GM12864 (cell line): ENCODE measurements at regions not wholly inside any gene's neighbourhood (a gene's known extent, or its start where the extent isn't known, plus 50 kb on each side); places are given as distances from the start of the nearest gene placed in this dataset.
"Not testable (repeated sequence)": the region's sequence is repeated elsewhere in the genome, so short reads cannot be mapped to it uniquely, and the experiment has no call there.

Experiments used
- DNase-seq: peaks from one replicate; pipeline ENCODE4 v3.0.0-alpha.2; 2011; ENCODE audit warnings: low read depth
- H3K4me3 ChIP-seq: 2 replicates; pipeline ENCODE4 v1.5.1; 2011; ENCODE audit warnings: mild to moderate bottlenecking, low read depth, low read length, control low read depth
- TF ChIP-seq, protein P1 (sequence below): IDR thresholded peaks from 2 replicates; pipeline ENCODE4 v1.5.1; 2011; ENCODE audit warnings: low read depth, mild to moderate bottlenecking, moderate library complexity, low read length, control low read depth, inconsistent platforms; ENCODE audit errors: missing control alignments

DNA sequence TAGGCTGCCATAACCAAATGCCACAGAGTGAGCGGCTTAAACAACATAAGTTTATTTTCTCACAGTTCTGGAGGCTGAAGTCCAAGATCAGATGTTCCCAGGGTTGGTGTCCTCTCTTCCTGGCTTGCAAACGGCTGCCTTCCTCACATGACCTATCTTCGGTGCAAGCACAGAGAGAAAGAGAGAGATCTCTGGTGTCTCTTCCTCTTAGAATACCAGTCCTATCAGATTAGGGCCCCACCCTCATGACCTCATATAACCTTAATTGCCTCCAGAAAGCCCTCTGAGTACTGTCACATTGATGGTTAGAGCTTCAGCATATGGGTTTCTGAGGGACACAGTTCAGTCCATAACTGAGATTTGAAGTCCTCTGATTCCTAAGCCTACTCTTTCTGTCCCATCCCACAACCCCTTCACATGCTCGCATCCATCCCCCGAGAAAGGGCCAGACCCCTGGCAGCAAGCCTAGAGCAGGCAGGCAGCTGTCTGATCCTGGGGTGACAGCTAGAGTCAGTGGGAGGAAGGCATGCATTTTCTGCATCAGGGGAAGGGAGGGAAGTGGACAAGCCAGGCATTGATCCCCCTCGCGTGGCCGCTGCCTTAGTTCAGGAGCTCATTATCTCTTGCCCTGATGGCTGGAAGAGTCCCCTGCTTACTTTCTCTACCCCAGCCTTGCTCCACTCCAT is 114.1 kb downstream of the FAR1 start:
- no peak overlapping the region for H3K4me3 ChIP-seq
- no peak for DNase-seq
- TF ChIP-seq, protein P1, sequence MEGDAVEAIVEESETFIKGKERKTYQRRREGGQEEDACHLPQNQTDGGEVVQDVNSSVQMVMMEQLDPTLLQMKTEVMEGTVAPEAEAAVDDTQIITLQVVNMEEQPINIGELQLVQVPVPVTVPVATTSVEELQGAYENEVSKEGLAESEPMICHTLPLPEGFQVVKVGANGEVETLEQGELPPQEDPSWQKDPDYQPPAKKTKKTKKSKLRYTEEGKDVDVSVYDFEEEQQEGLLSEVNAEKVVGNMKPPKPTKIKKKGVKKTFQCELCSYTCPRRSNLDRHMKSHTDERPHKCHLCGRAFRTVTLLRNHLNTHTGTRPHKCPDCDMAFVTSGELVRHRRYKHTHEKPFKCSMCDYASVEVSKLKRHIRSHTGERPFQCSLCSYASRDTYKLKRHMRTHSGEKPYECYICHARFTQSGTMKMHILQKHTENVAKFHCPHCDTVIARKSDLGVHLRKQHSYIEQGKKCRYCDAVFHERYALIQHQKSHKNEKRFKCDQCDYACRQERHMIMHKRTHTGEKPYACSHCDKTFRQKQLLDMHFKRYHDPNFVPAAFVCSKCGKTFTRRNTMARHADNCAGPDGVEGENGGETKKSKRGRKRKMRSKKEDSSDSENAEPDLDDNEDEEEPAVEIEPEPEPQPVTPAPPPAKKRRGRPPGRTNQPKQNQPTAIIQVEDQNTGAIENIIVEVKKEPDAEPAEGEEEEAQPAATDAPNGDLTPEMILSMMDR: no peak

DNA sequence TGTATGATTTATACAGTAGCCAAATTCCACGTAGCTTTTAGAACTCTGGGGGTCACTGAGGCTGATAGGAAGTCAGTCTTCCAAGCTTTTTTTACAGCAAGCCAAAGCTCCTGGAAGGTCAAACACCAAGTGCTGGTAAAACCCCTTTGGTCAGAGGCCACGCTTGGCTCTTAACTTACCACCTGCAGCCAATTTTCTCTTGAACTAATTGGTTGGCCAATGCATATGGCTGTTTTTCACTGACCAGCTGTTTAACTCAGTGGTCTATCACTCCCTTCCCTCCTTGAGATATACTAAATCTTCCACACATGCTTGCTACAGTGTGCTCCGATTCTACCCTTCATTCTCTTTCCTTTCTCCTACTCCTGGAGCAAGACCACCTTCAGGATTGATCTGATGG is 116.0 kb downstream of the FAR1 start:
- H3K4me3 ChIP-seq: no peak overlapping the region
- TF ChIP-seq, protein P1: no peak
- no peak for DNase-seq

DNA sequence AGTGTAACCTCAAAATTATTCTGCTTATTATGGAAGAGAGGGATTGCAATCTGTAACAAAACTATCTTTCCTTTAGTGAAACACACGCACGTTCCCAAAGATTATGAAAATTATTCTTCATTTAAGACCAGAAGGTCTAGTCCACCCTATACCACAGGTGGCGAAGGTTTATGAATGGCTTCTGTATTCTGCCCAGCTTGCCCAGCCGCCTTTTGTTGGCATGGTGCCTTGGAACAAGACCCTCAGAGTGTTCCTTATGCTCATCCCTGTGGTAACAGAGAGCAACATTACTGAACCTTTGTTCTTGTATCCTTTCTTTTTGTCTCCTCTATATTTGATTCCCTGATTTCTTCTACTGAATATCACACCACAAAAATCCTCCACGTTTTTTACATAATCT is 116.4 kb downstream of the FAR1 start:
- DNase-seq: no peak
- no peak overlapping the region for H3K4me3 ChIP-seq
- TF ChIP-seq, protein P1: no peak

DNA sequence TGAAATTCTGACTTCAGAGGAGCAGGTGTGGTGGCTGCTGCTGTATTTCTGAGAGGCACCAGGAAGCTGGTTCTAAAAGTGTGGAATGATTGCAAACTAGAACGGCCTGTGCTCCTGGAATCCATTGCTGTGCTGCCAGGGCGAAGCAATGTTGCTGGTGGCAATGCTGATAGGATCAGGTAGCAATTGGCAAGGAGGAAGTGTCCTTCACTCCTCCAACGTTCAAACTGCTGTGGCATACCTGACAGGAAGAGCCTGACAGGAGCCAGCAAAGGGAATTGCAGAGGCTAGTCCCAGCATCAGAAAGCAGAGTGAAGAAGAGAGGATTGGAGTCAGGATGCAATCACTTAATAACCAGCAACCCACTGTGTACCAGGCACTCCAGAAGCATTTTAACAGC is 118.2 kb downstream of the FAR1 start:
- no peak overlapping the region for H3K4me3 ChIP-seq
- TF ChIP-seq, protein P1: no peak
- no peak for DNase-seq

DNA sequence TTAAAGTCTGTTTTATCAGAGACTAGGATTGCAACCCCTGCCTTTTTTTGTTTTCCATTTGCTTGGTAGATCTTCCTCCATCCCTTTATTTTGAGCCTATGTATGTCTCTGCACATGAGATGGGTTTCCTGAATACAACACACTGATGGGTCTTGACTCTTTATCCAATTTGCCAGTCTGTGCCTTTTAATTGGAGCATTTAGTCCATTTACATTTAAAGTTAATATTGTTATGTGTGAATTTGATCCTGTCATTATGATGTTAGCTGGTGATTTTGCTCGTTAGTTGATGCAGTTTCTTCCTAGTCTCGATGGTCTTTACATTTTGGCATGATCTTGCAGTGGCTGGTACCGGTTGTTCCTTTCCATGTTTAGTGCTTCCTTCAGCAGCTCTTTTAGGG is 129.1 kb downstream of the FAR1 start:
- DNase-seq, H3K4me3 ChIP-seq: not testable (repeated sequence)

DNA sequence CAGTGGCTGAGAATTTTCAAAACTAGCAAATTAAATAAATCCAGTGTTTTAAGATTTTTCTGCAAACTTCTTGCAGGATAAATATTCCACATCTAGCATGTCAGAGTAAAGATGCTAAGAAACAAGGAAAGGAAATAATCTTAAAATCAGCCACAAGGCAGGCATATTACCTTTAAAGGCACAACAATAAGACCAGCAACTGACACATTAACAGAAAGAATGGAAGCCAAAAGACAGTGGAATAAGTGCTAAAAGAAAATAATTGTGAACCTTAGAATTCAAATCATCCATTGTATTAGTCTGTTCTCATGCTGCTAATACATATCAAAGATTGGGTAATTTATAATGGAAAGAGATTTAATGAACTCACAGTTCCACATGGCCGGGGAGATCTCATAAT is 132.4 kb downstream of the FAR1 start:
- TF ChIP-seq, protein P1: no peak
- H3K4me3 ChIP-seq: no peak overlapping the region
- DNase-seq: no peak

DNA sequence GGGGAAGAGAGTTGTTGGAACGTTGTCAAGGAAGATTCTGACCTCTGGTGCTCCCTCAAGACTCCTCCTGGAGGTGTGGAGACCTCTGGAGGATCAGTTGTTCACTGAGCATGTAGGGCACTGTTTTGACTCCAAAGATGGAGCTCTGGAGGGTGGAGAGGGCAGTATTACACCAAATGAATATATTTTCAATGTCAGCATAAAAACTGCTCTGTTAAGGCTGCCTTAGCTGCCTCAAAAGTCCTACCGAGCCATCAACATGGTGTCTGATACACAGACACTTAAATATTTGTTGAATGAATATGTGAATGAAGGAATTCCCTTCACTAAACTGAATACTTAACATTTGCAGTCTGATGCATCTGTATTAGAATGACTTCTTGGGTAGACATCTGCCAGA is 144.2 kb upstream of the SPON1 start:
- TF ChIP-seq, protein P1: no peak
- DNase-seq: no peak
- no peak overlapping the region for H3K4me3 ChIP-seq
